ENCODE measurements at regions not wholly inside any gene's neighbourhood (a gene's known extent, or its start where the extent isn't known, plus 50 kb on each side); places are given as distances from the start of the nearest gene placed in this dataset.

DNA sequence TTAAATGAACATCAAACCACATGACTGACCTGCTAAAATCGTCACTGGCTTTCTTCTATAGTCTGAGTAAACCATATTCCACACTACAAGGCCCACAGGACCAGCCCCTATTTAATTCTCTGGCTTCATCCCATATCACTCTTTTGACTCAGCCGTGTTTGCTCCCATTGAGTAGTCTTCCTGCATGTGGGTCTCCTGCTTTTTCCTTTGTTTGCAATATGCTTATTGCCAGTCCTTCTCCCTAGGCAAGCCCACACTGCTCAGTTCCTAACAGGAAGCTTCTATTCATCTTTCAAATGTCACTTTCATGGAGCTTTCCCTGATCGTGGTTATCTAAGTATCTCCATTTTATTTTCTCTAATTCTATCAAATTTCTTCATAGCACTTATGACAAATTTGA, 329.6 kb downstream of the RAPGEF2 start:
- Histone ChIP-seq H3K56ac (replicated peaks; ENCODE audit: insufficient read length, low read depth, low read length) (no peak overlapping the region), H3K4me3 (ENCODE audit: extremely low read depth in 1 of 4, insufficient read depth in 2 of 4, low read depth in 3 of 4, low read length in 4 of 4) (no peak overlapping the region), H3K4me2 (ENCODE audit: insufficient read depth in 1 of 2, low read depth in 2 of 2, low read length in 2 of 2) (no peak overlapping the region), H2BK120ac (replicated peaks; ENCODE audit: low read depth, low read length) (no peak overlapping the region), H4K8ac (ENCODE audit: extremely low read depth, insufficient read depth, low read length) (no peak overlapping the region), H2AK5ac (ENCODE audit: low read depth, low read length) (no peak overlapping the region), H3K27me3 (replicated peaks in 1 of 4; ENCODE audit: control insufficient read depth in 3 of 4, extremely low read depth in 1 of 4, insufficient read depth in 3 of 4, low read length in 3 of 4) (no peaks in the 10 kb centered on the region), H3K23ac (ENCODE audit: insufficient read length) (no peak overlapping the region), H2BK12ac (ENCODE audit: low read depth, low read length) (no peak overlapping the region), H2BK15ac (ENCODE audit: low read length) (no peak overlapping the region), H3K4me1 (replicated peaks in 1 of 4; ENCODE audit: control insufficient read depth in 3 of 4, insufficient read depth in 4 of 4, low read length in 3 of 4) (no peaks in the 10 kb centered on the region), H3K23me2 (ENCODE audit: low read depth, low read length) (peaks cover 2% of the 10 kb centered on the region; the same call in 1 of the 2 replicates), H3K79me1 (ENCODE audit: low read depth, low read length) (no peaks in the 10 kb centered on the region), H4K5ac (ENCODE audit: insufficient read length, low read depth, low read length) (no peak overlapping the region), H3K14ac (ENCODE audit: insufficient read length) (no peak overlapping the region), H4K20me1 (replicated peaks in 1 of 2; ENCODE audit: control insufficient read depth in 1 of 2, insufficient read depth in 2 of 2, low read length in 2 of 2) (no peaks in the 10 kb centered on the region), H2BK20ac (ENCODE audit: low read length) (no peak overlapping the region), H3K9me3 (ENCODE audit: insufficient read depth in 2 of 2, low read depth in 1 of 2, low read length in 1 of 2) (no peaks in the 10 kb centered on the region), H3K27ac (ENCODE audit: low read depth, low read length) (no peak overlapping the region), H3K9ac (replicated peaks in 1 of 4; ENCODE audit: extremely low read depth in 1 of 4, low read depth in 3 of 4, low read length in 3 of 4) (no peak overlapping the region), H2BK5ac (ENCODE audit: low read depth, low read length) (no peak overlapping the region), H3K18ac (ENCODE audit: extremely low read depth, low read length) (no peak overlapping the region), H4K91ac (replicated peaks; ENCODE audit: insufficient read length, low read length) (no peak overlapping the region), H3K79me2 (ENCODE audit: control insufficient read depth in 1 of 2, insufficient read depth in 2 of 2, low read length in 2 of 2) (no peaks in the 10 kb centered on the region), H3K36me3 (ENCODE audit: control insufficient read depth in 2 of 4, insufficient read depth in 4 of 4, low read length in 3 of 4) (no peaks in the 10 kb centered on the region), H3K4ac (replicated peaks; ENCODE audit: insufficient read length, low read depth, low read length) (no peak overlapping the region), H2AFZ (ENCODE audit: low read length) (no peak overlapping the region)
- ChIA-PET CTCF (ENCODE audit: partially characterized antibody) (interaction anchor here (1.2 kb wide), 1 partner anchor 12 kb away, joined by 6 read pairs; no protein-coding TSS in a partner anchor), POLR2A (ENCODE audit: partially characterized antibody) (no interaction called here)
- no peak for FAIRE-seq
- no peak for DNase-seq (ENCODE audit: low read depth in 1 of 2, low spot score in 2 of 2)
- 80% methylated on average over 3 of the region's 3 CpGs; no CpG with 5 or more reads in 1 of the 2 experiments for whole genome bisulfite sequencing, 2 experiments (ENCODE audit: extremely low coverage in 1 of 2, insufficient coverage in 1 of 2, insufficient read length in 1 of 2, insufficient replicate concordance in 2 of 2, low coverage in 1 of 2, low lambda C conversion rate in 2 of 2, missing lambda C conversion rate in 1 of 2)
- TF ChIP-seq SRF (IDR thresholded peaks at IDR 0.05; ENCODE audit: low read depth, low read length) (no peak), KDM4A (IDR thresholded peaks at IDR 0.05; ENCODE audit: low read depth, low read length, severe bottlenecking) (no peak), HDAC2 (IDR thresholded peaks at IDR 0.05; ENCODE audit: borderline replicate concordance in 1 of 2, low read depth in 2 of 2, low read length in 2 of 2) (no peak), ZNF274 (IDR thresholded peaks at IDR 0.05; ENCODE audit: borderline replicate concordance, extremely low read depth, low read length) (no peak), CHD1 (IDR thresholded peaks at IDR 0.05; ENCODE audit: low read depth, low read length) (no peak), JUND (IDR thresholded peaks at IDR 0.05; ENCODE audit: low read length) (no peak), ASH2L (IDR thresholded peaks at IDR 0.05; ENCODE audit: low read length) (no peak), CBX8 (IDR thresholded peaks at IDR 0.05; ENCODE audit: borderline replicate concordance, low read depth, low read length) (no peak), TEAD4 (IDR thresholded peaks at IDR 0.05; ENCODE audit: low read depth, low read length) (no peak), POLR2AphosphoS5 (IDR thresholded peaks at IDR 0.05; ENCODE audit: low read depth, low read length) (no peak)
- TF ChIP-seq, protein P1, sequence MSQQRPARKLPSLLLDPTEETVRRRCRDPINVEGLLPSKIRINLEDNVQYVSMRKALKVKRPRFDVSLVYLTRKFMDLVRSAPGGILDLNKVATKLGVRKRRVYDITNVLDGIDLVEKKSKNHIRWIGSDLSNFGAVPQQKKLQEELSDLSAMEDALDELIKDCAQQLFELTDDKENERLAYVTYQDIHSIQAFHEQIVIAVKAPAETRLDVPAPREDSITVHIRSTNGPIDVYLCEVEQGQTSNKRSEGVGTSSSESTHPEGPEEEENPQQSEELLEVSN (IDR thresholded peaks at IDR 0.05), result no peak
- TF ChIP-seq, protein P2, sequence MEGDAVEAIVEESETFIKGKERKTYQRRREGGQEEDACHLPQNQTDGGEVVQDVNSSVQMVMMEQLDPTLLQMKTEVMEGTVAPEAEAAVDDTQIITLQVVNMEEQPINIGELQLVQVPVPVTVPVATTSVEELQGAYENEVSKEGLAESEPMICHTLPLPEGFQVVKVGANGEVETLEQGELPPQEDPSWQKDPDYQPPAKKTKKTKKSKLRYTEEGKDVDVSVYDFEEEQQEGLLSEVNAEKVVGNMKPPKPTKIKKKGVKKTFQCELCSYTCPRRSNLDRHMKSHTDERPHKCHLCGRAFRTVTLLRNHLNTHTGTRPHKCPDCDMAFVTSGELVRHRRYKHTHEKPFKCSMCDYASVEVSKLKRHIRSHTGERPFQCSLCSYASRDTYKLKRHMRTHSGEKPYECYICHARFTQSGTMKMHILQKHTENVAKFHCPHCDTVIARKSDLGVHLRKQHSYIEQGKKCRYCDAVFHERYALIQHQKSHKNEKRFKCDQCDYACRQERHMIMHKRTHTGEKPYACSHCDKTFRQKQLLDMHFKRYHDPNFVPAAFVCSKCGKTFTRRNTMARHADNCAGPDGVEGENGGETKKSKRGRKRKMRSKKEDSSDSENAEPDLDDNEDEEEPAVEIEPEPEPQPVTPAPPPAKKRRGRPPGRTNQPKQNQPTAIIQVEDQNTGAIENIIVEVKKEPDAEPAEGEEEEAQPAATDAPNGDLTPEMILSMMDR (IDR thresholded peaks at IDR 0.05; ENCODE audit: control extremely low read depth in 1 of 3, insufficient read depth in 1 of 3, low read depth in 1 of 3, low read length in 3 of 3), result no peak

All from H1 (cell line).